ENCODE measurements at regions not wholly inside any gene's neighbourhood (a gene's known extent, or its start where the extent isn't known, plus 50 kb on each side); places are given as distances from the start of the nearest gene placed in this dataset.
"Not testable (repeated sequence)": the region's sequence is repeated elsewhere in the genome, so short reads cannot be mapped to it uniquely, and the experiment has no call there.

DNA sequence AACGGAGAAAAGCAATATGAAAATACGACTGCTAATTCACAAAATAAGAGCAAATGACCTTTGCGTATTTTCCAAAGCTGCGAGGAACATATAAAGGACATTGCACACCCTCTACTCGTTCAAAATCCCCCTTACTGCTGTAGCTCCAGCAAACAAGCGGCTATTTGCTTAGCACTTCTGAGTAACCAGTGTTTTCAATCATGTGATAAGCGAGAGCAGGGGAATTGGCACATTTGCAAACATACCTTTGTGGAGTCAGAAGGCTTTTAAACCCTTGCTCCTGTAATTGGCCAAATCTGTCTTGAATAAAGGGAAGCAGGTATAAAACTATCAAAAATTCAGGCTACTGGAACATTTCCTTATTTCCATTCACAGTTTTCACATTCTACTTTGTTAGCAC, 610.2 kb downstream of the UBE2NL start:
- DNase-seq, result no peak

DNA sequence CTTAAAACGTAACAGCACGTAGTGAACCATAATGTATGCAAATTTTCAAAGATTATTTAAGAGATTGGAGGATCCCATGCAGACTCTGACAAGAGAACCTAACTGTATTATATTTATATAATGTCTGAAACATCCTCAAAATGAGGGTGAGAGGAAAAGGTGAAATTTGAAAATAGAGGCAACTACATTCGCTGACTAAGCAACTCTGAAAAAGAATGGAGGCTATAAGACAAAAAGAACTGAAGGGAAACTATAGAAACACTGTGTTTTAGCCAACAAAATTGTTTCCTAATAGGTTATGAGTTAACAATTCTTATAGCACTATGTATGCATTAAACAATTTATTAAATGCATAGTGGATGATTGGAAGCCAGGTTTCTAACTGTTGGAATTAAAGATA, 648.0 kb downstream of the UBE2NL start:
- no peak for DNase-seq

DNA sequence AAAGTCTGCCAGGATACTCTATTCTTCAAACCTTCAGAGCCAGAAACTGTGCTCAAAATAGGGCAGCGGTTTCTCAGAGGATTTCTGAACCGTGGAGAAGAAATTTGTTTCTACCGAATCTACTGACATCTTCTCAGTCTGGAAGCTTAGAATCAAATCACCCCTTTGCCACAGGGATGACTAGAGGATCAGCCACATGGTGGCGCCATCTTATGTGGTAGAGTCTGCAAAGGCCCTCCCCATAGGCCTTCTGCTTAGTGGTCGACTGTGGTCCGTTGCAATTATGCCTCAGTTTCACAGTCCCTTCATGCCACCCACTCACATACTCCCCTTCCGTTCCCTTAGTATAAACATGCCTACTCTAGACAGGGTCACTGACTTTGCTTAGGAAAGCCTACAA, 680.7 kb upstream of the SPANXN1 start:
- no peak for DNase-seq

DNA sequence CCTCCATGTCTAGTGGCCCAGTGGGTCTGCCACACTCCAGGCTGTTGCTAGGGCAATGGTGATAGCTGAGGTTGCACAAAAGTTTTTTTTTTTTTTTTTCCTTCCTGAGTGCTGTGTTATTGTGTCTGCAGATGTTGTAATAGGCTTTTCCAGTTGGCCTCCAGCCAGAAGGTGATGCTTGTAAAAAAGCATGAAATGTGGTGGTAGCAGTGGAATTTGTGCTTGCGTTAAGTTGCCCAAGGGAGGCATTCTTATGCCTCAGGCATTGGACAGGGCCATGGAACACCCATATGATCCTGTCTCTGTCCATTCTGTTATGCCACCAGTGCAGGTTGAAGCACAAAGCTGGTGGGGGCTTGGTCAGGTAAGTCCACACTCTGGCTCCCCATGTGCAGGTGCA, 660.5 kb upstream of the SPANXN1 start:
- no peak for DNase-seq

DNA sequence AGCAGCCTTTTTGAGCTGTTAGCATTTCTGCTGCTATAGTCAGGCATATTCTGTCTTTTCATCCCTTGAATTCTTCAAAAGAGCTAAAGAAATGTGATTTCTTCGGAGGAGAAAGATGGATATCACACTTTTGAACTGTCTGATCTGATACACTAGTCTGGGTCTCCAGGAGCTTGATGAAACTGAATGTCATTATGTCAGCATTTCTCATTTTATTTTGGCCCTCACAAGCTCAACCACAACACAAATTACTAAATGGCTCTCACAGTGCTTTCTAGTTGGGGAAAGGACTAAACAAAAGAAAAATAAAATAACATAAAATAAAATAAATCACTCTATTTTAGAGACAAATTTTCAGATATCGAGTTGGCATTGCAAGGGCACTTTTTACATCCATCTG, 655.3 kb upstream of the SPANXN1 start:
- no peak for DNase-seq

DNA sequence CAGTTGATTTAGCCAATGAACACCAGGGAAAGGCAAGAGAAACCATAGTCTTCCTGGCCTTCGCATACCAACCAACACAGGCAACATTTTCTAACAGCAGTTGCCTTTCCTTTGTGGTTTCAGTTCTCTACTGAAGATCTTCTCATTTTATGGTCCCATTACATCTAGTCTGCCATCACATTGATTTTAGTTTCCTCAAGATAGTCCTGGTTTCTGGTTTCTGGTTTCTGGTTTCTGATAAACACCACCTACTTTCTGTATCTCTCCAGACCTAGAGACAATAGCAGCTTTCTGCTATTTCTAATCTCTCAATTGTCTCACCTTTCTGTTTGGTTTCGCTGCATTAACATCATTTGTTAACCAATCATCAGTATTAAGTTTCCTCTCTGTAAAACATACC, 646.3 kb upstream of the SPANXN1 start:
- DNase-seq, result no peak

DNA sequence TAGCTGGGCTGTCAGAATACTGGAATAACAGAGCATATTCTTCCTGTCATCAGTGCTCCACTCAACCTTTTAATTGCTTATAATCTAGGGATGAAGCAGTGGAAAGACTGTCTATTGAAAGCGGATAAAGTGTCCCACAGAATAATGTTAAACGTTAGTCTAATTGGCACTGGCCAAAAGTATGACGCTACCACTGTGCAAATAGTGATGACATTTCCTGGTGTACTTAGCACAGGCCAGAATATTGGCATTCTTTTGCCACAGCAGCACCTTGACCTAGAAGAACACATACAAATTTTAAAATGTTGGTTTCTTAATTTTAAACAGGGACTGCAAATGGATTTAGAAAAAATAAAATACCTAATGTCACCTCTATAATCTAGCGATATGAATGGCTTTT, 635.2 kb upstream of the SPANXN1 start:
- DNase-seq, result no peak

DNA sequence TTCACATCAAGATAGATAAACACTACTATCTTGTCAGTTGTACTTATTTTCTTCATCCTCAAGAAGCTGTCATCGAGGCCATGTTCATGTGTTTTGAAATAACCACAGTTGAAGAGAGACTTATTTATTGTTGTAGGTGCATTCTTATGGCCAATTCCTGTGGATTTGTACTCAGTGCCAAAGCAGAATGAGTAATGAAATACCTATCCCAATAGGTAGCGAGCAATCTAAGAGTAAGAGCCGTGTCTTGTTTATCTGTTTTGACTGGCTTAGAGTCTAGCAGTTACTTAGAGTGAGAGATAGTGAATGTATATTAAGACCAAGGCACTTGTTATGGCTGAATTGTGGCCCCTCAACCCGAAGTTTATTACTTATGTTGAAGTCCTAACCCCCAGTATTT, 631.0 kb upstream of the SPANXN1 start:
- DNase-seq, result no peak

DNA sequence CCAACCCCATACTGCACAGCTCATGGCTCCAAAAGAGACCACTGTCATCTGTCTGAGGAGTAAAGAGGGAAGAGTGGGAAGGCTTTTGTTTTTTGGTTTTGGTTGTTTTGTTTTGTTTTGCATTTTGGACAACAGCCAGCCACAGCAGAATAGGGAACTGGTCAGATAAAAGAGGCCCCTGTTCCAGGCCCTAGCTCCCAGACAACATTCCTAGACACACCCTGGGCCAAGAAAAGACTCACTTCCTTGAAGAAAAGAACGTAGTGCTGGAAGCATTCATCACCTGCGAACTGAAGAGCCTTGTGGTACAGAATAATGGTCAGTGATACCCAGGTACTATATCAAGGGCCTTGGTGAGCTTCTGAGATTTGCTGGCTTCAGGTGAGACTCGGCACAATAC, 619.4 kb upstream of the SPANXN1 start:
- DNase-seq, result no peak

DNA sequence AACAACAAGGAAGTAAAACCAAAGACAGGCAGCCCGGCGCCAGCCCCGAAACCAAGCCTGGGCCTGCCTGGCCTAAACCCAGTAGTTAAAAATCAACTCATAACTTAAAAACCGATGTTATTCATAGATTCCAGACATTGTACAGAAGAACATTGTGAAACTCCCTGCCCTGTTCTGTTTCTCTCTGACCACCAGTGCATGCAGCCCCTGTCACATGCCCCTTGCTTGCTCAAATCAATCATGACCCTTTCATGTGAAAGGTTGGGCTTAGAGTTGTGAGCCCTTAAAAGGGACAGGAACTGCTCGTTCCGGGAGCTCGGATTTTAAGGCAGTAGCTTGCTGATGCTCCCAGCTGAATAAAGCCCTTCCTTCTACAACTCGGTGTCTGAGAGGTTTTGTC, 612.9 kb upstream of the SPANXN1 start:
- DNase-seq, result not testable (repeated sequence)

DNA sequence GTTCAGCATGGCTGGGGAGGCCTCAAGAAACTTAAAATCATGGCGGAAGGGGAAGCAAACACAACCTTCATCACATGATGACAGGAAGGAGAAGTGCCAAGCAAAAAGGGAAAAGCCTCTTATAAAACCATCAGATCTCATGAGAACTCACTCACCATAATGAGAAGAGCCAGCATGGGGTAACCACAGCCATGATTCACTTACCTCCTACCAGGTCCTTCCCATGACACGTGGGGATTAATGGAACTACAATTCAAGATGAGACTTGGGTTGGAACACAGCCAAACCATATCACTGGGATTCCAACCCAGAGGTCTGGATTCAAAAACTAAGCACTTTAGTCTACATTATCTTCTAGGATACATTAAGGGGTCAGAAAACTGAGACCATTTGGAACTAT, 609.6 kb upstream of the SPANXN1 start:
- DNase-seq, result no peak

DNA sequence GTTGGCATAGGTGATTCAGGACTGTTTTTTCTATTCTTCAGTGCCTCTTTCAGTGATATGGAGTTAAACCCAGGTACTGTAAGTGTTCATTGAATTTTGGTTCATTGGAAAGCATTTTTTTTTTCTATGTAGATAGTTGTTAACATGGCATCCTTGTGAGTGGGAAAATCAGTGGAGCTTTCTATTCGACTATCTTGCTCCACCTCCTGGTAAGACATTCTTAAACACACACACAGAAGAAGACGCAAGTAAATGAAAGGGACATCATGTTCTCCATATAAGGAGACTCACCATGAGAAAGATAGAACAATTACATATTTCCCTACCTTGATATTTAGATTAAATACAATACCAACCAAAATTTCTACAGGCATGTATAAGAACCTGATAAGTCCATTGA, 598.5 kb upstream of the SPANXN1 start:
- DNase-seq, result no peak

DNA sequence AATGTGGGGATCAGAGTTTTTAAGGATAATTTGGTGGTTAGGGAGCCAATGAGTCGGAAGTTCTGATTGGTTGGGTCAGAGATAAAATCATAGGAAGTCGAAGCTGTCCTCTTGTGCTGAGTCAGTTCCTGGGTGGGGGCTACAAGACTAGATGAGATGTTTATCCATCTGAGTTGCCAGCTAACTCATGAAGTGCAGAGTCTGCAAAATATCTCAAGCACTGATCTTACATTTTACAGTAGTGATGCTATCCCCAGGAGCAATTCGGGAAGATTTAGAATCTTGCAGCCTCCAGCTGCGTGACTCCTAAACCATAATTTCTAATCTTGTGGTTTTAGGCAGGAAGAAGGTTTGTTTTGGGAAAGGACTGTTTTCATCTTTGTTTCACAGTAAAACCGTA, 565.8 kb upstream of the SPANXN1 start:
- peak; percentile 1 for DNase-seq

DNA sequence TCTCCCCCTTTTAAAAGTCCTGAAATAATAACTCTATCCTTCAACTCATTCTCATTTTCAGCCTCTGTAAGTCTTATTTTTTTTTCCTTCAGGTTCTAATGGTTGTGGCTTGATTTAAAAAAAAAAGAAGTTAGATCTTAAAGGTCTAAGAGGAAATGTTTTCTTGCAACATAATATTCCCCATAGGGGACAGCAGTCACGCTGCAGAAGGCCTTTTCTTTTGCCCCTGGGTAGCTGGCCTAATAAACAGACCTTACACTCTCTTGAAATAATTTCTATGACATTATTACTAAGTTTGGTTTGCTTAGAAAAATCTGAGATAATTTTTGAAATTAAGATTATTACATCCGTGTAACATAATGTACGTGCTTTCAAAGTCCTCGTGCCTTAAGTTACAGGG, 564.1 kb upstream of the SPANXN1 start:
- no peak for DNase-seq

DNA sequence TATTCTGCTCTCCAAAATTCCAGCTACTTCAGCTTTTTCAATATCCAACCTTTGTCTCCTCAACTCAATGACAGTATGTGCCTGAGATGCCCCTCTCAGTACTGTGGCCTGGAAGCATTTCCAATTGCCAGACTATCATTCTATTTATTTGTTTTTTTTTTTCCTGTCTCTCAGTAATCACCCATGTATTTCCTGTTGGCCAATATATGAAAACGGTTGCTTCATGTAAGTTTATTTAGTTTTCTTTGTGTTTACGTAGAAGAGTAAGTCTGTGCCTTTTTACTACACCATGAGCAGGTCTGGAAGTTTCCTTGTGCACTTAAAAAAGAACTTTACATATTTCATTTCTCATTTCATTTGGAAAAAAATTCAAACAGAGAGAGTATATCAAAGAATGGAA, 537.5 kb upstream of the SPANXN1 start:
- DNase-seq, result no peak

DNA sequence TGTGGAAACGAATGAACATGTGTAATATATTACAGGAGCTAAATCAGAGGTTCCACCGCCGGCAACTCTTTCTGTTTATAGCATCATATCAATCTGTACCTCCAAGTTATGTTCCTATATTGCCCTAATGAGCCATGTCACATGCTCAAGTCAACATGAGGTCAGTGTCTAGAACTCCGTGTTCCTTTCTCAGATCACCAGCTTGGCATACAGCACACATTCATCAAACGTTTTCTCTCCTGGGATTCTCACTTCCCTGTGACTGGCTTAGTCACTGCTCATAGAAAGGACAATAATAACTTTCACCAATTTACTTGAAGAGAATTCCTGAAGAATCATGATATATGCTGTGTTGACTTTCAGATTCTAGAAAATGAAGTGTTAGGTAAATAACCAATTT, 532.0 kb upstream of the SPANXN1 start:
- no peak for DNase-seq

DNA sequence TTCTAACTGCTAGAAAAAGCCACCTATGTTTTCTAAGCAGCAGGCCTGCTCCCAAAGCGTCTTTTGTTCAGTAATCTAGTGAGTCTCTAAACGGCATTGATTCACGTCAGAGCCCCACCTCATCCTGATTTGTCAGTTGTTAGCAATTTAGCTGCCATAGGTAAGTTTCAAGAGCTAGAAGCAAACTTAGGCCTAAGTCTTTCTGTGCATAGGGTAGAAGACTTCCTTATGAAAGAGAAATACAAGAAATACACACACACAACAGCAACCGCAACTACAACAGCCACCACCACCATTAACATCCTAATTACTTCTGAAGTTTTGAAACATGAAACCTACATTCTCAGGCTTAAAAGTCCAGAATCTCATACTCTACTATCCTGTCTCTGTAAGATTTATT, 531.1 kb upstream of the SPANXN1 start:
- no peak for DNase-seq

DNA sequence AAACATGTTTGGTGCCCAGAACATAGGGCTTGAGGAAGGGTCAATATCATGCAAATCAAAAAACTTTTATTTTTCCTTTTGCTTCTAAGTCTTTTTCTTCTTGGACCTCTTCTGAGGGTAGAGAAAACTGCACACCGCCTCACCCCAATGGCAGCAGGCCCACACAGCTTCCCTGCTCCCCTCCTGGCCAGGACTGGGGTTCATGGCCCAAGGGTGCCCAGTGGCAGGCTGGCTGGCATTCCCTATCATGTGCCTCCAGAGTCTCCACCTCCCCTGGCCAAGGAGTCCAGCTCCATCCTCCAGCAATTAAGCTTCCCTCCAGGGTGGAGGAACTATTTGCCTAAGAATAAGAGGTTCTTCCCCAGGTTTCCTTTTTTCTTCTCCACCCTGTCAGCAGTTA, 529.6 kb upstream of the SPANXN1 start:
- DNase-seq, result no peak

DNA sequence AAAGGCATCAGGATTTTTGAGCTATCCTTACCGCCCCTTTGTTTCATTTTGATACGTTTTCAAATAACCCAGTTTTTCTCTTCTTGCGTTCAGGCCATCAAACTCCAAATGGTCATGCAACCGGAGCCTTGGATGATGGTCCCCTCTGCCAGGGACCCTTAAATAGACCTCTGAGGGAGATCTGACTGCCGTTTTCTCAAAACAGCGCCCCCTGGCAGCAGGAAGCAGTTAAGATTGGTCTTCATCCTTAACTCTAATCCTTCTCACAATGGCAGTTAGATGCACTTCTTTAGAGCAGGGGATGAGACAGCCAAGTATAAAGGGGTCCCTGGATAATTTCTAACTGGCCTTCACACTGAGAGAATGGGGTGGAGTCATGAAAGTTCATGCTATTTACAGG, 525.0 kb upstream of the SPANXN1 start:
- DNase-seq, result no peak

DNA sequence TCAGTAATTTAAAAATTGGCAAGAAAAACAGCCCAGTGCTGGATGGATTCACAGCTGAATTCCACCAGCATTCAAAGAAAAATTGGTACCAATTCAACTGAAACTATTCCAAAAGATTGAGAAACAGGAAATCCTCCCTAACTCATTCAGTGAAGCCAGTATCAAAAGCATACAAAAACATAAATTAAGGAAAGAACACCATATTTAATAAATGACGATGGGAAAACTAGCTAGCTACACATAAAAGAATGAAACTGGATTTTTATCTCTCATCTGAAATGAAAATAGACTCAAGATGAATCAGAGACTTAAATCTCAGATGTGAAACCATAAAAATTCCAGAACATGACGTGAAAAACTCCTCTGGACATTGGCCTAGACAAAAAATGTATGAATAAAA, 516.8 kb upstream of the SPANXN1 start:
- DNase-seq, result peak; percentile 6

DNA sequence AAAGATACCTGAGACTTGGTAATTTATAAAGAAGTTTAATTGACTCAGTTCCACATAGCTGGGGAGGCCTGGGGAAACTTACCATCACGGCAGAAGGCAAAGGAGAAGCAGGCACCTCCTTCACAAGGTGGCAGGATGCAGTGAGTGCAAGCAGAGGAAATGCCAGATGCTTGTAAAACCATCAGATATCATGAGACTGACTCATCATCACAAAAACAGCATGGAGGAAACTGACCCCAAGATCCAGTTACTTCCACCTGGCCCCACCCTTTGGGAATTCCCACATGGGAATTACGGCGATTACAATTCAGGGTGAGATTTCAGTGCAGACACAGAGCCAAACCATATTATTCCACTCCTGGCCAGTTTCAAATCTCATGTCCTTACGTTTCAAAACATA, 514.7 kb upstream of the SPANXN1 start:
- DNase-seq, result no peak

DNA sequence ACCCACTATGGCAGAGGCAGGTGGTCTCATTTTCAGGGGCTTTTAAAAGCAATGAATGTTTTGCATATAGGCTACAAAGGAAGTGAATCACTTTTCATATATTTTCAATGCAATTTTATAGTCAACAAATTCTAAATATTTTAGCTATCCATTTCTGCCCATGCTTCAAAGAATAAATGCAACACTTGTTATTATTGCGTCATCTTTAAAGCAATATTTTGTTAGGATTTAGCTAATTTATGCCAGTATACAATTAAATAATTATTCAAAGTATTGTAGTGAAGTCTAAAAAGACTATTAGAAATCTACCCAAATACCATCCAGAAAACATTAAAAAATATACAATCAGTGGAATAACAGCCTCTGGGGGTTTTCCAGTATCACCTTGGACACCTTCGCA, 509.1 kb upstream of the SPANXN1 start:
- DNase-seq, result no peak

DNA sequence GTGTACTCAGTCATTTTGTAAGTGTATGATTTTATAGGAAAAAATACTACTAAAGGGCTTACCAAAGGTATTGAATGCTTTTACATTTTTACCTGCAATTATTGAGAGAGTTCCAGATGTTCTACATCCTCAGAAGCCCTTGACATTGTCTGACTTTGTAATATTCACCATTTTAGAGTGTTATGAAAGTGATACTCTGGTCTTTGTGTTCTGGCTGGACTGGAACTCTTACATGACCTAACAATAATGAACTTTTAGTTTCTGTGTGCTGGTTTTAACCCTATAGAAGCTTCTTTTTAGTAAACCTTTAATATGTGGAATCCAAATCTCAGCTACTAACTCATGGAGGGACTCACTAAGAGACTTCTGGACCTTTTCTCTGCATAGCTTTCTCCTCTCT, 478.8 kb upstream of the SPANXN1 start:
- no peak for DNase-seq

DNA sequence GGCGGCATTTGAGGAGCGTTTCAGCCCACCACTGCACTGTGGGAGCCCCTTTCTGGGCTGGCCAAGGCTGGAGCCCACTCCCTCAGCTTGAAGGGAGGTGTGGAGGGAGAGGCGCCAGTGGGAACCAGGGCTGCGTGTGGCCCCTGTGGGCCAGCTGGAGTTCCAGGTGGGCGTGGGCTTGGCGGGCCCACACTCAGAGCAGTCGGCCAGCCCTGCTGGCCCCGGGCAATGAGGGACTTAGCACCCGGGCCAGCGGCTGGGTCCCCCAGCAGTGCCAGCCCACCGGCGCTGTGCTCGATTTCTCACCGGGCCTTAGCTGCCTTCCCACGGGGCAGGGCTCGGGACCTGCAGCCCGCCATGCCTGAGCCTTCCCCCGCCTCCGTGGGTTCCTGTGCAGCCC, 463.8 kb upstream of the SPANXN1 start:
- DNase-seq, result not testable (repeated sequence)

DNA sequence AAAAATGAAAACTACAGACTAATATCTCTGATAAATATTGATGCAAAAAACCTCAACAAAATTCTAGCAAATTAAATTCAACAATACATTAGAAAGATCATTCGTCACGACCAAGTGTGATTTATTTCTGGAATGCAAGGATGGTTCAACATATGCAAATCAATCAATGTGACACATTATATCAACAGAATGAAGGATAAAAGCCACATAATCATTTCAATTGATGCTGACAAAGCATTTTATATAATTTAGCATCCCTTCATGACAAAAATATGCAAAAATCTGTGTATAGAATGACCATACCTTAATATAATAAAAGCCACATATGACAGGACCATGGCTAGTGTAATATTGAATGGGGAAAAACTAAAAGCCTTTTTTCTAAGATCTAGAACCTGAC, 457.2 kb upstream of the SPANXN1 start:
- no peak for DNase-seq

DNA sequence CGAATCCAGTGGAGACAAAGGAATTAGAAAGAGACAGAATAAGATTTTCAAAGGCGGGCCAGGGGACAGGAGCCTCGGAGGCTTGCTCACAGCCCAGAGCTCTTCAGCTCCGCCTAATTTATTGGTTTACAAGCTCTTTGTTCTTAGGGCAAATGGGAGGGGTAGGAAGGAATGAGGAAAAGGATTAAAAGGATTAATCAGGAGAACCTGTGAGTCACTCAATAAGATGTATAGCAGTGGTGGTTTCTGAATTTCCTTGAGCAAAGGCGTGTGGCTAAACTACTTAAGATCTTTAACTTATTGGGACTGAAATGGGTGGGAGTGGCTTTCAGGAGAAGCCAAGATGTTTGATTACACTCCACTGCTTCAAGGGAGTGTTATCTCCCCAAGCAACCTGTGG, 456.0 kb upstream of the SPANXN1 start:
- DNase-seq, result no peak
